Omental fat pad (tissue), 3 donors: ENCODE measurements at regions not wholly inside any gene's neighbourhood (a gene's known extent, or its start where the extent isn't known, plus 50 kb on each side); places are given as distances from the start of the nearest gene placed in this dataset.
"Not testable (repeated sequence)": the region's sequence is repeated elsewhere in the genome, so short reads cannot be mapped to it uniquely, and the experiment has no call there.

Experiments used
- ATAC-seq: fragments of 150-250 bp; one replicate; pipeline ENCODE4 v1.9.1; 2016; ENCODE audit warnings: mild to moderate bottlenecking, moderate library complexity; ENCODE audit not compliant: low FRiP score
- DNase-seq: peaks from one replicate; pipeline ENCODE4 v3.0.0-alpha.2; 2019; ENCODE audit warnings: low spot score
- TF ChIP-seq, protein P1 (sequence below), 3 donors: fragments of 450-650 bp; IDR thresholded peaks; one replicate each; pipeline ENCODE4 v1.5.1; 2016 to 2017; ENCODE audit warnings: antibody characterized with exemption in 3 of 3, mild to moderate bottlenecking in 3 of 3, moderate library complexity in 2 of 3

DNA sequence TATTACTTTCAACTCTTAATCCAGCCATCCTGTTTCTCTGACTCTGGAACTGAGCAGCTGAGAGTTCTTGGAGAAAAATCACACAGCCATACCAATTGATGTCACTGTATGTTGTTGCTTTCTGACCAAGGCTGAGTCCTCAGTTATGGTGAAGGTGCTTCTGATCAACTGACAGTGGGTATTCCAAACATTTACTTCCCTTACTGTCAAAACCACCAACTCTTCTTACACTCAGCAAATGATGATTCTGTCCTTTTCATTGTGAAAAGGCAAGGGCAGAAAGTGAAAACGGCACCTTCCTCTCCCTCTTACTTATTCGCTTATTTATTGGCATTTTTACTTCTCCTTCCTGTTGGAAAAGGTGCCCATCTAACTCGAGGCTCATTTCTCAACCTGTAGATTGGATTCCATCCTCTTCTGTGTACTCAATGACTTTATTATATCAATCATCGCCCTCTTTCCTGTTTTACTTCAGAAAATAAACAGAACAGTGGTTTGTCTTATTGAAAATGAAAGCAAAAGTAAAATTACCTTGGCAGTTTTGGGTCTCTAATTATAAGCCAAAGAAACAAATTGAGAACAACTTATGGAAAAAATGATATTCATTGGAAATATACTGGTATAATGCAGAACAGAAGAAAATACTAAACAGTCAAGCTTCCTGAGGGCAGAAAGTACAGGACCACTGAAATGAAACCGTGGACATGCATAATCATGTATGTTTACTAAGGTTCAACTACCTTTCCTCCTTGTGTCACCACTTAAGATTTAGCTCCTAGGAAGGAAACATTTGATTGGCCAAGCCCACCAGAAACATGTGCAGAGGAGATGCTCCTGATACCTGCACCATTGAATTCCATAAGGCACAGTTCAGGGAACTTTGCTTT, 104.5 kb upstream of the CHD1 start:
- DNase-seq (no peak), ATAC-seq (no peak)
- TF ChIP-seq, protein P1, sequence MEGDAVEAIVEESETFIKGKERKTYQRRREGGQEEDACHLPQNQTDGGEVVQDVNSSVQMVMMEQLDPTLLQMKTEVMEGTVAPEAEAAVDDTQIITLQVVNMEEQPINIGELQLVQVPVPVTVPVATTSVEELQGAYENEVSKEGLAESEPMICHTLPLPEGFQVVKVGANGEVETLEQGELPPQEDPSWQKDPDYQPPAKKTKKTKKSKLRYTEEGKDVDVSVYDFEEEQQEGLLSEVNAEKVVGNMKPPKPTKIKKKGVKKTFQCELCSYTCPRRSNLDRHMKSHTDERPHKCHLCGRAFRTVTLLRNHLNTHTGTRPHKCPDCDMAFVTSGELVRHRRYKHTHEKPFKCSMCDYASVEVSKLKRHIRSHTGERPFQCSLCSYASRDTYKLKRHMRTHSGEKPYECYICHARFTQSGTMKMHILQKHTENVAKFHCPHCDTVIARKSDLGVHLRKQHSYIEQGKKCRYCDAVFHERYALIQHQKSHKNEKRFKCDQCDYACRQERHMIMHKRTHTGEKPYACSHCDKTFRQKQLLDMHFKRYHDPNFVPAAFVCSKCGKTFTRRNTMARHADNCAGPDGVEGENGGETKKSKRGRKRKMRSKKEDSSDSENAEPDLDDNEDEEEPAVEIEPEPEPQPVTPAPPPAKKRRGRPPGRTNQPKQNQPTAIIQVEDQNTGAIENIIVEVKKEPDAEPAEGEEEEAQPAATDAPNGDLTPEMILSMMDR (IDR thresholded peaks at IDR 0.05): no peak

DNA sequence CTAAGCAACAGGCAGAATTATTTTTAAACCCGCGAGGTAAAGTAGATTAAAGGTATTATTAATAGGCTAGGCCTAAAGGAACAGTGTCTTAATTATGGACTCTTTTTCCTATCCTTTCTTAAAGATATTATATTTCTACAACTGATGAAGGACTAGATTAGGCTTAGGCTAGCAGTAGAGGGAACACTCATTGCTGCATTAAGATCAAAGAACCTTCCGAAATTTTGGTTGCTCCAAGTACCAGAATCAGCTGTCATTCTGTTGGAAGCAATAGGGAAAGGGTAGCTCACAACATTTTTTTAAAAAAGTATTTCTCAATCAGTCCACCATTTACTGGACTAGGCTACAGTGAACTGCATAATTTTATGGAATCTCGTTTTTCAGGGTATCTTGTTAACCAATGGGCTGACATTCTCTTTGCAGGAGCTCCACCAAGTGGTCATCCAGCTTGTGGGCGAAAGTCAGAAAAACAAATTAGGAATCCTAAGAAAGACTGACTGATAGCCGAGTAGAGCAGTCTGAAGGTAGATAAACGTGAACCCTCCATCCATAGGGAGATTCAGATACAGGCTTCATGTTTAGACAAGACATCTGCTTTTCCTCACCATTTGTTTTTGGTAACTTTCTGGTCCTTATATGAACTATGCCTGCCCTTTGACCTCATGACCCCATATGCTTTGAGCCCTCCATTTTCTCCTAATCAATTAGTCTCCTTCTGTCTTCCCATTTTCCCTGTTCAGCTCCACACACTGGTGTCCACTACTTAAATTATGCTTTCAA, 103.6 kb upstream of the CHD1 start:
- TF ChIP-seq, protein P1 (IDR thresholded peaks at IDR 0.05): peak in 1 of 3 donors; percentile 5
- DNase-seq: no peak

DNA sequence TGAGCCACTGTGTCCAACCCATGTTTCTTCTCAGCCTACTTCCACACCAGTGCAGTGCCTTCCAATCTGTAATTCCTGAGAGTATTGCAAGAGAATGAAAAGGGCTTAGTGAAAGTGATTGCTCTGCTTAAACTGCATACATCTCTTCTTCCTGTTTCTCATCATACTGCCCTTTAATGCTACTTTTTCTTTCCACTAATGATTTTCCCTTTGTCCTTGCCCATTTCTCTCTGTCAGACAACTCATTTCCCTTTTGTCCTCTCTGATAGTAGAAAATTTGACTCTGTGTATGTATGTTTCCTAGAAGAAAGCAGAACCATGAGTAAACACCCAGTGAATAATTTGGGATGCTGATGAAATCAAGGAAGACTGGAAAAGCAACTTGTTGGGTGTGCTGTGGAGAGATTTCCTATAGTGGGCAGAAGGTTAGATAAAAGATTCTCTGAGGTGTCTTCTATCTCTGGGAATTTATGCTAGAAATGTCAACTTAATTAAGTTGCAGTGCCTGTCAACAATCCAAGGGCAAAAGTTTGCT, 102.2 kb upstream of the CHD1 start:
- ATAC-seq (no peak), DNase-seq (no peak)
- TF ChIP-seq, protein P1 (IDR thresholded peaks at IDR 0.05): no peak

More for the DNA sequence above, 103.6 kb upstream of the CHD1 start:
- peak; percentile 91 for ATAC-seq

DNA sequence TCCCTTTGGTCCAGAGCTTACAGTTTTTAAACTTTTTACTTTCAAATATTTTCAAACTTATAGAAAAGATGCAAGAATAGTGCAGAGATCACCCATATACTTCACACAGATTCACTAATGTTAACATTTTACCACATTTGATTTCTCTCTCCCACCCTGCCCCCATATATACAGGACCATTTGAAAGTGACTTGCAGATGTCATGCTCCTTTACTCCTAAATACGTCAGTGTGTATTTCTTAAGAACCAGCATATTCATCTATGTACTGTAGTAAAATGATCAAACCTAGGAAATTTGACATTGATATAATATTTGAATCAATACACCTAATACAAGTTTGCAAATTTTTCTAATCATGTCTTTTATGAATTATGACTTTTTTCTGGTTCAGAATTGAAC, 100.4 kb upstream of the CHD1 start:
- DNase-seq (no peak), ATAC-seq (no peak)
- TF ChIP-seq, protein P1 (IDR thresholded peaks at IDR 0.05): no peak

DNA sequence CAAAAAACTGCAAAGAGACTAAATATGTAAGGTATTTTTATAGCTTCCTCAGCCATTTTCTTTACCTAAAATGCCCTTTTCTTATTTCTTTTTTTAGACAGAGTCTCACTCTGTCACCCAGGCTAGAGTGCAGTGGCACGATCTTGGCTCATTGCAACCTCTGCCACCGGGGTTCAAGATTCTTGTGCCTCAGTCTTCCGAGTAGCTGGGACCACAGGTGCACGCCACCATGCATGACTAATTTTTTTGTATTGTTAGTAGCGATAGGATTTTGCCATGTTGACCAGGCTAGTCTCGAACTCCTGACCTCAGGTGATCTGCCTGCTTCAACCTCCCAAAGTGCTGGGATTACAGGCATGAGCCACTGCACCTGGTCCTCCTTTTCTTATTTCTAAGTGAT, 99.4 kb upstream of the CHD1 start:
- not testable (repeated sequence) for ATAC-seq, DNase-seq

DNA sequence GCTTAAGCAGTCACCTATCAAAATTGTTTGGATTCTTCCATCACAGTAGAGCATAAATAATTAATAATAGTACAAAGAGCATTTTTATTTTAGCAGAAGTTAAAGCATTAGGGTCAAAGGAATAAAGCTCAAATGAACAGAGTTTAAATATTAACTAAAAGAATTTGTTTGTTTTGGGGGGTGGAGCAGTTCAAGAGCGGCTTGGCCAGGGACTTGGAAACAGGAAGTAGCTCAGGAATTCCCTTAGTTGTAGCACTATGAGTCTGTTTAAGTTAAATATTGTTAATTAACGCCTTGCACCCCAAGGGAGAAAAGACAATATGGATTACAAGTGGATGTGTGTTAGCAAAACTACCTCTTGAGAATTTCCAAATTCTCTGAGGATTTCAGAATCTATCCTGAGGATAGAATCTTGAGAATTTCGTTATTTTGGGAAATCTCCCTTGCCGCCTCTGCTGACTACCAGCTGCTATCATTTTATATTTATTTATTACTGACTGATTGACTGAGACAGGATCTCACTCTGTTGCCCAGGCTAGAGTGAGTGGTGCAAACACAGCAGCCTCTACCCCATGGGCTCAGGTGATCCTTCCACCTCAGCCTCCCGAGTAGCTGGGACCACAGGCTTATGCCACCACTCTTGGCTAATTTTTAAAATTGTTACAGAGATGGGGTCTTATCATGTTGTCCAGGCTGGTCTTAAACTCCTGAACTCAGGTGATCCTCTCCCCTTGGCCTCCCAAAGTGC, 96.7 kb upstream of the CHD1 start:
- ATAC-seq (no peak), DNase-seq (no peak)
- TF ChIP-seq, protein P1 (IDR thresholded peaks at IDR 0.05): no peak

DNA sequence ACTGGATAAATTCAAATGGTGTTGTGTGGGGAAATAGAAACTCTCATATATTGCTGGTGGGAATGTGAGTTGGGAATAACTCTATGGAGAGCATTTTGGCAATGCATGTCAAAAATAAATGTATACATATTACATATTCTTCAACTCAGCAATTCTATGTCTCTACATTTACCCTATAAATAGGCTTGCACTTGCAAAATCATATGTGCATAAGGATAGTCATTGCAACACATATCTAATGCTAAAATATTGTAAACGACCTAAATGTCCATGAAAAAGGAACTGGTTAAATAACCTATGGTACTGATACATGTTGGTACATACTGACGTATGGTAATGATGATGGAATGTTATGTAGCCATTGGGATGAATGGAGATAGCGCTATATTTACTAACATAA, 94.5 kb upstream of the CHD1 start:
- no peak for DNase-seq
- ATAC-seq: no peak
- TF ChIP-seq, protein P1 (IDR thresholded peaks at IDR 0.05): no peak
